GM12865 (cell line): ENCODE measurements at regions not wholly inside any gene's neighbourhood (a gene's known extent, or its start where the extent isn't known, plus 50 kb on each side); places are given as distances from the start of the nearest gene placed in this dataset.

Source experiments
- DNase-seq: peaks from one replicate; pipeline ENCODE4 v3.0.0; 2010; ENCODE audit warnings: low read depth
- H3K4me3 ChIP-seq: 2 replicates; pipeline ENCODE4 v1.5.1; 2011; ENCODE audit warnings: mild to moderate bottlenecking, low read depth, low read length, control low read depth
- CTCF ChIP-seq: IDR thresholded peaks from 2 replicates; pipeline ENCODE4 v1.5.1; 2011; ENCODE audit warnings: low read length, control low read depth, low read depth, inconsistent platforms; ENCODE audit not compliant: insufficient read depth; ENCODE audit errors: missing control alignments

GRCh38 chr1:39154553-39155421 lies 49.7 kb upstream of the MACF1 start:
- no peak for DNase-seq
- no peak overlapping the region for H3K4me3 ChIP-seq

More at GRCh38 chr1:39154553-39155421, 49.7 kb upstream of the MACF1 start:
- TF ChIP-seq CTCF, result no peak
